ENCODE measurements at regions not wholly inside any gene's neighbourhood (a gene's known extent, or its start where the extent isn't known, plus 50 kb on each side); places are given as distances from the start of the nearest gene placed in this dataset.

DNA sequence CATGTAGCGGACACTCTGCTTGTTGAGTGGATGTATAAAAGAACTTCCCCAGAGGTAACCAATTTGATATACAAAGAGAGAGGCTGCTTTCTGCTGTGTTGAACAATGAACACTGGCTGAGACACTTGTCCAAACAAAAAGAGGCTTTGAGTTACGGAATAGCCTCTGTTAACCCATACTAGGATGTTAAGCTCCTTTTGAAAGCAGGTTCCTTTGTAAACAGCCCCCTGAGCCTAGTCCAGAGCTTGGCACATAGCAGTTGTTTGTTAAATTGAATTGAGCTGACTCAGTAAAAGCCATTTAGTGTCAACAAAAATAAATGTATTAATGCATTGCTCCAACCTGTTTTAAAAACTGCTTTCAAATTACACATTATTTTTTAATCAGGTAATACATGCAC, 200.1 kb downstream of the MZT1 start:
- TF ChIP-seq, protein P1, sequence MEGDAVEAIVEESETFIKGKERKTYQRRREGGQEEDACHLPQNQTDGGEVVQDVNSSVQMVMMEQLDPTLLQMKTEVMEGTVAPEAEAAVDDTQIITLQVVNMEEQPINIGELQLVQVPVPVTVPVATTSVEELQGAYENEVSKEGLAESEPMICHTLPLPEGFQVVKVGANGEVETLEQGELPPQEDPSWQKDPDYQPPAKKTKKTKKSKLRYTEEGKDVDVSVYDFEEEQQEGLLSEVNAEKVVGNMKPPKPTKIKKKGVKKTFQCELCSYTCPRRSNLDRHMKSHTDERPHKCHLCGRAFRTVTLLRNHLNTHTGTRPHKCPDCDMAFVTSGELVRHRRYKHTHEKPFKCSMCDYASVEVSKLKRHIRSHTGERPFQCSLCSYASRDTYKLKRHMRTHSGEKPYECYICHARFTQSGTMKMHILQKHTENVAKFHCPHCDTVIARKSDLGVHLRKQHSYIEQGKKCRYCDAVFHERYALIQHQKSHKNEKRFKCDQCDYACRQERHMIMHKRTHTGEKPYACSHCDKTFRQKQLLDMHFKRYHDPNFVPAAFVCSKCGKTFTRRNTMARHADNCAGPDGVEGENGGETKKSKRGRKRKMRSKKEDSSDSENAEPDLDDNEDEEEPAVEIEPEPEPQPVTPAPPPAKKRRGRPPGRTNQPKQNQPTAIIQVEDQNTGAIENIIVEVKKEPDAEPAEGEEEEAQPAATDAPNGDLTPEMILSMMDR (IDR thresholded peaks at IDR 0.05; ENCODE audit: insufficient read depth, low read depth, low read length): no peak
- Histone ChIP-seq H3K27me3 (ENCODE audit: control insufficient read depth, insufficient read depth, low read length) (no peaks in the 10 kb centered on the region), H3K36me3 (ENCODE audit: control insufficient read depth, insufficient read depth, low read length) (no peaks in the 10 kb centered on the region), H3K4me3 (ENCODE audit: low read depth, low read length) (no peak overlapping the region)
- DNase-seq (ENCODE audit: low read depth): no peak
- POLR2A ChIA-PET: no interaction called here
- CTCF ChIA-PET: no interaction called here

- TF ChIP-seq, protein P1 (IDR thresholded peaks at IDR 0.05; ENCODE audit: insufficient read depth, low read depth, low read length): no peak
- CTCF ChIA-PET: no interaction called here
- no peak for DNase-seq (ENCODE audit: low read depth)
- Histone ChIP-seq H3K27me3 (ENCODE audit: control insufficient read depth, insufficient read depth, low read length) (no peaks in the 10 kb centered on the region), H3K4me3 (ENCODE audit: low read depth, low read length) (no peak overlapping the region), H3K36me3 (ENCODE audit: control insufficient read depth, insufficient read depth, low read length) (no peaks in the 10 kb centered on the region)
- POLR2A ChIA-PET: no interaction called here
These were observed 203.8 kb downstream of the MZT1 start for GRCh38 chr13:72523593-72523992.

- TF ChIP-seq, protein P1 (IDR thresholded peaks at IDR 0.05; ENCODE audit: insufficient read depth, low read depth, low read length): no peak
- ChIA-PET CTCF (no interaction called here), POLR2A (no interaction called here)
- H3K4me3 ChIP-seq (ENCODE audit: low read depth, low read length): no peak overlapping the region
- H3K27me3 ChIP-seq (ENCODE audit: control insufficient read depth, insufficient read depth, low read length): no peaks in the 10 kb centered on the region
- DNase-seq (ENCODE audit: low read depth): no peak
- H3K36me3 ChIP-seq (ENCODE audit: control insufficient read depth, insufficient read depth, low read length): no peaks in the 10 kb centered on the region
These were observed 204.4 kb downstream of the MZT1 start for GRCh38 chr13:72523049-72523448.

DNA sequence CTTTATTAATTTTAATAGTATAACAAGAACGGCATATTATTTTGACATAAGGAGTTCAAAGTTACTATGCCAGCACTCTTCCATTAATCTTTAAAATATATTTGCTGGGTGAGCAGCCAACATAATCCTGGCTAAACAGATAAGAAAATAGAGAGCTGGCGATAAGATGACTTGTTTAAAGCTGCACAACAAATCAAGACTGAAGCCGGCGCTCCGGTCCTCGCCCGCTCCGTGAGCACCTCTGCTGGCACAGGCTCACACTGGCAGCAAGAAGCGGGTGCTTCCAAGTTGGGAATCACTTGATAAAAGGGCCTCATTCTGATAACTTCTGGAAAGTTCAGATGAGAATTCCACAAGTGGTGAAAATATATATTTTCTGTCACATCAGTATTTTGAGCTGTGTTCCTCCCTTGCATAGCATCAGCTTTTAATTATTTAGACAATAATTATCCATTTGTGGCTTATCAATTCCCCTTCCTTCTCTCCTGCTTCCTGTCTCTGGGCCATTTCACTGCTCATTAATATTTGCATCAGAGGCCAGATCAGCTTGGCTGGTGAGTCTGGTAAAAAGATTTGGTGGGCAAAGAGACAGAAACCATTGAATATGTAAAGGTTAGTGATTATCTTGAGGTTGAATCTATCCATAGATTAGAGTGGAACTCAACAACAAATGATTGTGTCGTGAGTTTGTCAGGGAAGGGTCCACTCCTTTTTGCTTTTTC, 205.3 kb downstream of the MZT1 start:
- Histone ChIP-seq H3K4me3 (ENCODE audit: low read depth, low read length) (no peak overlapping the region), H3K27me3 (ENCODE audit: control insufficient read depth, insufficient read depth, low read length) (no peaks in the 10 kb centered on the region), H3K36me3 (ENCODE audit: control insufficient read depth, insufficient read depth, low read length) (no peaks in the 10 kb centered on the region)
- CTCF ChIA-PET: no interaction called here
- no peak for DNase-seq (ENCODE audit: low read depth)
- POLR2A ChIA-PET: no interaction called here
- TF ChIP-seq, protein P1 (IDR thresholded peaks at IDR 0.05; ENCODE audit: insufficient read depth, low read depth, low read length): no peak

DNA sequence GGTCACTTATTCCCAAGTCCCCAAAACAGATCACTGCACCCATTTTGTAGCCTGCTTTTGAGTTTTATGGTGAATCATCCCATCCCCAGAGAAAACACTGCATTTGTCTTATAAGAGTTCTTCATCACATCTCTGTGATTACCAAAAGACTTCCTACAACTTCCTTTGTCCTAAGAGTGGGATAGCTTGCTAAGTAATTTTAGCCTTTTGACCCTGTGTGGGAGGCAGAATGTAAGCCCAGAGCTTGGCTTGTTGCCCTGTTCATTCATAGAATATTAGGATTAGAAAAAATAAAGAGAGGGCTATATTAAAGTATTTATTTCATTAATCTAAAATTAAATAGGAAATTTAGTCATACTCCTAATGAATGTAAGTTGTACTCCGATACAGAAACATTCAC, 213.3 kb downstream of the MZT1 start:
- Histone ChIP-seq H3K36me3 (ENCODE audit: control insufficient read depth, insufficient read depth, low read length) (no peaks in the 10 kb centered on the region), H3K4me3 (ENCODE audit: low read depth, low read length) (no peak overlapping the region), H3K27me3 (ENCODE audit: control insufficient read depth, insufficient read depth, low read length) (no peaks in the 10 kb centered on the region)
- CTCF ChIA-PET: no interaction called here
- DNase-seq (ENCODE audit: low read depth): no peak
- TF ChIP-seq, protein P1 (IDR thresholded peaks at IDR 0.05; ENCODE audit: insufficient read depth, low read depth, low read length): no peak
- POLR2A ChIA-PET: no interaction called here
